CMK (cell line): ENCODE measurements at regions not wholly inside any gene's neighbourhood (a gene's known extent, or its start where the extent isn't known, plus 50 kb on each side); places are given as distances from the start of the nearest gene placed in this dataset.

Experiments used
- DNase-seq: peaks from one replicate; pipeline ENCODE4 v3.0.0-alpha.2; 2010; ENCODE audit warnings: low read depth

- no peak for DNase-seq
Measured at GRCh38 chr10:108411894-108412293, 1247.4 kb upstream of the SORCS1 start.

DNA sequence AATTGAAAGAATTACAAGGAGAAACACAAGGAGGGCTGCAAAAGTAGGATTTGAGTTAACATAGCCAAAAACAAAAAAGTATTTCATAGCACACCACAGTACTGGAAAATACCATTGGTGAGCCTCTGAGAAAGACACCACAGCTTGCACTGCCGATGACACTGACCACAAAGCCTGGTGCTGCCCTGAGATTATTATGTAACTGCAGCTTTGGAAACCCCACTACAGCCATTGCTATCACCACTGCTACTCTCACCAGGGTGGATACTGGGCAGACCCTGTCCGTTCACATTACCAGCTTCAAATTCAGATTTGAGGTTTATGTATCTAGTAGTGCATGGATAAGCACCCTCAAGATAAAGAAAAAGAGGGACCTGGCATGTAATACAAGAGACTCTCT lies 1246.7 kb upstream of the SORCS1 start:
- peak; percentile 71 for DNase-seq

GRCh38 chr10:108410236-108410635 lies 1245.7 kb upstream of the SORCS1 start:
- DNase-seq: no peak

DNA sequence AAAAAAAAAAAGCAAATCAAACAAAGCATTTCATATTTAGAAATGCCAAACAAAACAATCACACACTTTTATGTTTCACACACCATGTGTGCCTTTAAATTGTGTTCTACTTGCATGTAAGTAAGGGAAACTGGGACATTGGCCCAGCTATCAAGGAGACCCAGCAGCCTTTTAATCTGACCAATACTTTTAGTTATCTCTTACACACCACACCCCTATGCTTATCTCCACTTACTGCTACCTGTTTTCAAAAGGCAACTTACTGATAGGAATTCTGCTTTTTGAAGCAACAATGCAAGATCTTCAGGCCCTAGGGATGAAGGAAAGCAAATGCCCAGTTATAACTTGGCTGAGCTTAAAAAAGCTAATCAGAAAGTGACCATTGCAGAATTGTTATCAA lies 1244.8 kb upstream of the SORCS1 start:
- DNase-seq: peak; percentile 91

DNA sequence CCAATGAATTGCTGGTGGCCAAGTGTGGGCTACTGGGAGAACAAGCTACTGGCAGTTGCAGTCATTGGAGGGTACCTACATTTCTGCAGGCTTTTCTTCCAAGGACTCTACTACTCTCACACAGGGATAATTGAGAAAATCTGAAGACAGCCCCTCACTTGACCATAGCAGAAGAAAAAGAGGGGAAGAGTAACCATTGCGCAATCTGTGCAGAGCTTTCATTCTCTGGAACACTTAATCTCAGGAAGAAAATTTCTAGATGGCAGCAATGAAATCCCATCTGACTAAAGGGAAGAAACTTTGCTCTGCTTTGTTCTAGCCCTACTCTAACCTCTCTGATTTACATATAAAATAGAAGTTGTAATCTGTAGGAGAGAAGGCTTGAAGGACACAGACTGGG lies 1239.6 kb upstream of the SORCS1 start:
- no peak for DNase-seq

DNA sequence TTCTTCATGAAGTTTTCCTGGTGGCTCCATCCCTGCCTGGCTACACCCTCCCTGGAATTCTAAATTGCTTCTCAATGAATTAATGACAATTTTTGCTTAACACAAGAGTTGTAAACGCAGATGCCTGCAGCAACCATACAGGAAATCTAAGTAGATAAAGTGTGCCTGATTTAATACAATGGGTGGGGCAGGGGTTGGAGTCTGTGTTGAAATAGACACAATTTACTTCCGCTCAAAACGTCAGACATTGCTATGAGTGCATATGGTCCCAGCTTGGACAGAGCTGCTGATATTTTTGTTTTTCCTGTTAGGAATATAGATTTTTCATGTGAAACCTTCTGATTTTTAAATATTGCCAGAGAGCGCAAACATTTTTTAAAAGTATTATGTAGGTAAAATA lies 1235.0 kb upstream of the SORCS1 start:
- no peak for DNase-seq

- no peak for DNase-seq
Measured at GRCh38 chr10:108393089-108393488, 1228.6 kb upstream of the SORCS1 start.

DNA sequence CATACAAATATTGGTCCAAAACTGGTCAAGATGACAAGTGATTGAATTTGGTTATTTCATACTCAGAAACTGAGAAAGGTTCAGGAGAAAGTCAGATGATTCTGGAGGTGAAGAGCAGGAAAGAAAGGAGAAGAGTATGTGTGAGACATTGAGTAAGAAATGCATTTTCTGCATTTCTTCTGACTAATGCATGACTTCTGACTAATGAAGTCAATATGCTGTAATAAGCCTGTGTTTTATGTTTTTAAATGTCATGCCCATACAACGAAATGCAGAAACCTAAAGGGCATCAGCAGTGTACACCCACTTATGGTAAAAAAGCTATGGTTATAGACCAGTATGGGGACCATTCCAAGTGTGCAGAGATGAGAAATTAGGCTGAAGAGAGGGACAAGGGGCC lies 1227.8 kb upstream of the SORCS1 start:
- DNase-seq: no peak

DNA sequence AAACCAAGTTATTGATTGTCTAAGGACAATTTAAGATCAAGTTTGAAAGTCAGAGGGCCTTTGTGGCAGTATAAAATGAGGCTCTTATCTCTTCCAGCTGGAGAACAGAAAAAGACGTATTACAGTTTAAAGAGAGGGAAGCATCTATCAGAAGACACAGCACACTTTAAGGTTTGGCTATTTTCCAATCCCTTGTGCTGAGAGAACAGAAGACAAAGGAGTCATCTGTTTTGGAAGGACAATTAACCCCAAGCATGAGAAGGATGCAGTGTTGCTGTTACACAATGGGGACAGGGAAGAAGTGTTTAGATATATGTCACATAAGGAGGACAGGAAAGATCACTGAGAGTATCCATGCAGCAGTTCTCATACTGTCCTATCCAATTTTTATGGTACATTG lies 1224.2 kb upstream of the SORCS1 start:
- DNase-seq: no peak

- DNase-seq: no peak
Measured at GRCh38 chr10:108385963-108386362, 1221.5 kb upstream of the SORCS1 start.

- no peak for DNase-seq
Measured at GRCh38 chr10:108384378-108384777, 1219.9 kb upstream of the SORCS1 start.

- no peak for DNase-seq
Measured at GRCh38 chr10:108378779-108379178, 1214.3 kb upstream of the SORCS1 start.

GRCh38 chr10:108375691-108376090 lies 1211.2 kb upstream of the SORCS1 start:
- DNase-seq: no peak

DNA sequence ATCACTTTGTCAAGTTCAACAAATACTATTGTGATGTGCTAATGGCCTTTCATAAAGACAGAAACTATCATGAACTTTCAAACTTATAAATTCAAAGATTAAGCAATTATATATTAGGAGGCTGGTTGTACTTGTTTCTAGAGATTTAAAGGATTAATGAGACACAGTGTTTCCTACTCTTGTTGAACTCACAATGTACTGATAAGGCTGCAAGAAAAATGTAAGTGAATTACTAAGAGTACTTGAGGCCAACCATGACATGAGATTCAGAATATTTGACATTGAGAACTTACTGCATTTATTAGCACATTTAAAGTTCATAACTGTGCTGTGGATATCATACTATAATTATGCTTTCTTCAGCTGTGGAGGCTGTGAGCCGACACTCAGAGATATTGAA lies 1210.5 kb upstream of the SORCS1 start:
- DNase-seq: no peak

DNA sequence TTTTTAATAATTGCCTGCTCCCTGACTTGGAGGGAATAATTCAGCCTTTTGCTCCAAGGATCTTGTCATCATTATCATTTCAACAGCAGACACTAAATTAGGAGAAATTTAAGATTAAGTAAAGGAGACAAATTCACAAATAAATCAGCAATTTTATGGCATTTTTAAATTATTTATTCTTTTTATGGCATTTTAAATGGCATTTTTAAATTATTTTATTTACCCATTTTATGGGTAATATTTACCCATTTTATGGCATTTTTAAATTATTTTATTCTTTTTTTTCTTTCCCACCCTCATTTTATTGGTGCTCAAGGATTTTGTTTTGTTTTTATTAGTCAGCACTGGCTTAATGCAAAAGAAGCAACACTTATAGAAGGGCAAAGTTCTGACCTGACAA lies 1201.0 kb upstream of the SORCS1 start:
- no peak for DNase-seq

GRCh38 chr10:108363576-108363975 lies 1199.1 kb upstream of the SORCS1 start:
- DNase-seq: peak; percentile 72

DNA sequence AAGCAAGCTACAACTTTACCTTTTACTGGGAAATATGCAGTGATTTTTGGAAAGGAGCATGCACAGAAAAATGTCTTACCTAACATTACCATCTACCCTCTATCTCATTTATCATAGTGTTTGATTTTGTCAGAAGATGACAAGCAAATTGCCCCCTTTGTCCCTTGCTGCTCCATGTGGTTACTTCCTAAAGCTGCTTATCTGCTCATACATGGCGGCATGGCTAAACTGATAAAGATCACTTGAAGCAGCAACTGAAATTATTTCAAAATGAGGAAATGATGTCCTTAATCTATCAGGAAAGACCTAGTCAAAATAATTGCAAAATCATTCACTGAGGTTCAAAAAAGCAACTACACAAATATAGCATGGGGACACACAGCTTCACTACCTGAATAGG lies 1198.5 kb upstream of the SORCS1 start:
- peak; percentile 73 for DNase-seq

- peak; percentile 79 for DNase-seq
Measured at GRCh38 chr10:108362296-108362695, 1197.8 kb upstream of the SORCS1 start.

DNA sequence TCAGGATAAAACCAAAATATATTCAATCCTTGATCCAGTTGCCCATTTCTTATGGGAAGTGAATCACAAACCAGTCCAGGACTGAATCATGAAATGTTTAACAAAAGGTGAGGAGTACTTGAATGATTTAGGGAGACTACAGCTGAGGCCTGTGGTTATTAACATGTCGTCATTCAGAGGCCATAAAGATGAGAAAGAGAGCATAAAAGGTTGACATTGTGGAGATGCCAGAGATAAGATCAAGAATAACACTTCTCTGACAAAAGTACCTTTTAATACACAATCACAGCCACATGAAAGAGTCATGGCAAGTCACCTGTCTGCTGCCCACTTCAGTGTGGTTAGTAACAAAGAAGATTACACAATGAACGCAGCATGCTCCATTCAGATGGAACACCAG lies 1195.7 kb upstream of the SORCS1 start:
- no peak for DNase-seq

GRCh38 chr10:108358912-108359311 lies 1194.4 kb upstream of the SORCS1 start:
- no peak for DNase-seq

DNA sequence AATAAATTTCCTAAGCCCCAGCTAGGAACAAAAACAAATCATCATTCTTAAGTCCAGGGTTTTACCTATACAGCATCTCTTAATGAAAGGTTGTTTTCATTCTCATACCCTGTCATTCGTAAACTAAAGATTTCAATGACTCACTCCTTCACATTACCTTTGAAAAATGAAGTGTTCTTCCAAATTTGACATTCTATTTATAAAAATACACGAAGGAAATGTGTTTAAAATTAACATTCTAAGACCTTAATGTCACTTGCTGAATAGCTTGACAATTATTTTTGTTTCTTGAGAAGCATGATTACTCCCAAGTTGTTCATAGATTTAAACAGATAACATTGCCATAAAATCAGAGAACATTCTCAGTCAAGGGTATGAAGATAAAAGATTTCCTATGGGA lies 1188.3 kb upstream of the SORCS1 start:
- no peak for DNase-seq

GRCh38 chr10:108348215-108348614 lies 1183.7 kb upstream of the SORCS1 start:
- DNase-seq: no peak

DNA sequence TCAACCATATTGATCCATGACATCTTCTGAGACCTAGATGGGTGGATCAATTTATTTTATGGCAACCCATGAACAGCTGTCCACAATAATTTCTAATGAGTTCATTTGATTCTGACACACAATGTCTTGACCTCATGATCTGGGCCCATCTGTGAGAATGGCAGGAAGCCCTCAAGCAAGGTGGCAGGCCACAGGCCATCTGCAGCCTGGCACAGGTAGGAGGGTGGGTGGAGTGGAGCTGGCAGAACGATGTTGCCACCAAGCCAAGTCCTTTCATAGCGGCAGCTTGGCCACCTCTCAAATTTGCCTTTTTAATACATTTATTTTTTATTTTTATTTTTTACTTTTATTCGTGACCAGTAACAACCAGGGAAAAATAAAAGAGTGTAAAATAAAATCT lies 1181.6 kb upstream of the SORCS1 start:
- no peak for DNase-seq

GRCh38 chr10:108338146-108338545 lies 1173.6 kb upstream of the SORCS1 start:
- no peak for DNase-seq

DNA sequence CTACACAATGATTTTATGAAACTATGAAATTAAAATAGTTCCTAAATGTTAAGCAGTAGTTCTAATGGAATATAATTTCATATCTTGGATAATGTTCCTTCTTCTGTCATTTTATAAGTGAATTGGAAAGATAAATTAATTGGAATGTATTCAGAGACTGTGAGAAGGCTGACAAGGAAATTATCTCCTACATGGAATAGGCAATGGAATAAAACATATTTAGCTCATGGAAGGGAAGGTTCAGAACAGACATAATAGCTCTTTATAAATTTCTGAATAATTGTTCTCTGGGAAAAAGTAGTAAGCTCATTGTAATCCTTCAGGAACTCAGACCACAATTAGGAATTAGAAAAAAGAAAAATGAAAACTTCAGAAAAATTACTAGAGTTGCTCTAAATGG lies 1172.3 kb upstream of the SORCS1 start:
- no peak for DNase-seq
